ENCODE measurements at regions not wholly inside any gene's neighbourhood (a gene's known extent, or its start where the extent isn't known, plus 50 kb on each side); places are given as distances from the start of the nearest gene placed in this dataset.

DNA sequence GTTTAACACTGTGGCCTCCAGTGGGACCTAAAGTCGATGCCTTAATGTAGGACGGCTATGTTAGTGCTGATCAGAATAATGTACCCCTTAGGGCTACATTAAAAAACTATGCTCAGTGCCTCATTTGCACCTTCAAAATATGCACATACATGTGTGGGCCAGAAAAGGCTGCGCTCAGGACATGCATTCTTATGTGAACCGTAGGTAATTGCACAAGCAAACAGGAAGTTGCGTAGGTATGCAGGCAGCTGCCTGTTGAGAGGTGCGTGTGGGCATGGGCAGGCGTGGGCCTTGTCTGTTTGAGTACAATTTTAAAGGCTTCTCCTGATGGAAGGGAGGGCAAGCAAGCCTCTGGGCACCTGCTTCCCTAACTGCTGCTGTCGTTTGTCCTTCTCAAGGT, 116.2 kb upstream of the JAG1 start:
- peak overlapping the region in 2 of 3 experiments; percentile 2 to 18; a peak in 2 of 6 replicates for H3K4me3 ChIP-seq (replicated peaks in 1 of 3; ENCODE audit: insufficient read depth in 1 of 3, low read depth in 2 of 3, low read length in 3 of 3)
- H3K27ac ChIP-seq (ENCODE audit: extremely low read length, insufficient read depth, low read length): no peak overlapping the region
- DNase-seq (ENCODE audit: low spot score): peak; percentile 49
- ChIA-PET POLR2A (interaction anchor here (1.2 kb wide), 1 partner anchor 116 kb away, joined by 6 read pairs; the partner anchor contains the start of gene JAG1), CTCF (ENCODE audit: low intra/inter-chr PET ratio, low total read pairs) (no interaction called here)
- H3K79me2 ChIP-seq (ENCODE audit: insufficient read depth, low read length): no peaks in the 10 kb centered on the region
- H3K36me3 ChIP-seq (replicated peaks in 1 of 2; ENCODE audit: control insufficient read depth in 1 of 2, insufficient read depth in 2 of 2, low read length in 2 of 2): no peaks in the 10 kb centered on the region
- WGBS (ENCODE audit: low lambda C conversion rate): 42% methylated on average over 8 of the region's 8 CpGs
- no peak overlapping the region for H3K9ac ChIP-seq (ENCODE audit: insufficient read depth, low read depth, low read length)
- H3K27me3 ChIP-seq (ENCODE audit: control insufficient read depth in 1 of 2, insufficient read depth in 2 of 2, low read length in 2 of 2): peaks cover 6 to 24% of the 10 kb centered on the region in 2 experiments
- BruUV-seq (replicated peaks): no TSS peak
- in situ Hi-C loops (cut with HindIII; ENCODE audit: extremely low pct_ligation_motif_present, low pct_unique_long_range_greater_than_20kb): no loop called here
- peak overlapping the region; percentile 56 for H3K4me2 ChIP-seq (ENCODE audit: low read depth, low read length)
- H2AFZ ChIP-seq (ENCODE audit: low read length): peak overlapping the region; percentile 62
- intact Hi-C loops (cut with micrococcal nuclease; ENCODE audit: unreplicated experiment): no loop called here
- ATAC-seq: peak; percentile 81
- no peaks in the 10 kb centered on the region for H3K9me3 ChIP-seq (ENCODE audit: low read length)
- H3K4me1 ChIP-seq (ENCODE audit: insufficient read depth, low read length): peaks cover 16% of the 10 kb centered on the region
- FAIRE-seq: no peak
- no peaks in the 10 kb centered on the region for H4K20me1 ChIP-seq (ENCODE audit: insufficient read depth, low read length)
- TF ChIP-seq GABPB1 (CRISPR knock-in tag; IDR thresholded peaks at IDR 0.05) (peak; percentile 91), ZNF644 (CRISPR knock-in tag; IDR thresholded peaks at IDR 0.05; ENCODE audit: low read depth) (peak; percentile 55; the same call in 1 of the 2 replicates), CREB1 (IDR thresholded peaks at IDR 0.05) (no peak), CREB1 (CRISPR knock-in tag; IDR thresholded peaks at IDR 0.05) (peak; percentile 88), SOX5 (CRISPR knock-in tag; IDR thresholded peaks at IDR 0.05; ENCODE audit: borderline replicate concordance) (peak; percentile 6; the same call in 1 of the 2 replicates), TRIM24 (CRISPR knock-in tag; IDR thresholded peaks at IDR 0.05) (0 out of 2 replicates have a peak, but pooled peaks have one; percentile 46), NRL (CRISPR knock-in tag; IDR thresholded peaks at IDR 0.05; ENCODE audit: borderline replicate concordance) (no peak), ZNF264 (CRISPR knock-in tag; IDR thresholded peaks at IDR 0.05) (no peak), RAD21 (CRISPR knock-in tag; IDR thresholded peaks at IDR 0.05) (peak; percentile 12; the same call in 1 of the 2 replicates), ZNF430 (CRISPR knock-in tag; IDR thresholded peaks at IDR 0.05) (no peak)
- TF ChIP-seq, protein P1, sequence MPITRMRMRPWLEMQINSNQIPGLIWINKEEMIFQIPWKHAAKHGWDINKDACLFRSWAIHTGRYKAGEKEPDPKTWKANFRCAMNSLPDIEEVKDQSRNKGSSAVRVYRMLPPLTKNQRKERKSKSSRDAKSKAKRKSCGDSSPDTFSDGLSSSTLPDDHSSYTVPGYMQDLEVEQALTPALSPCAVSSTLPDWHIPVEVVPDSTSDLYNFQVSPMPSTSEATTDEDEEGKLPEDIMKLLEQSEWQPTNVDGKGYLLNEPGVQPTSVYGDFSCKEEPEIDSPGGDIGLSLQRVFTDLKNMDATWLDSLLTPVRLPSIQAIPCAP (CRISPR knock-in tag; IDR thresholded peaks at IDR 0.05; ENCODE audit: low read depth): no peak
- TF ChIP-seq, protein P2, sequence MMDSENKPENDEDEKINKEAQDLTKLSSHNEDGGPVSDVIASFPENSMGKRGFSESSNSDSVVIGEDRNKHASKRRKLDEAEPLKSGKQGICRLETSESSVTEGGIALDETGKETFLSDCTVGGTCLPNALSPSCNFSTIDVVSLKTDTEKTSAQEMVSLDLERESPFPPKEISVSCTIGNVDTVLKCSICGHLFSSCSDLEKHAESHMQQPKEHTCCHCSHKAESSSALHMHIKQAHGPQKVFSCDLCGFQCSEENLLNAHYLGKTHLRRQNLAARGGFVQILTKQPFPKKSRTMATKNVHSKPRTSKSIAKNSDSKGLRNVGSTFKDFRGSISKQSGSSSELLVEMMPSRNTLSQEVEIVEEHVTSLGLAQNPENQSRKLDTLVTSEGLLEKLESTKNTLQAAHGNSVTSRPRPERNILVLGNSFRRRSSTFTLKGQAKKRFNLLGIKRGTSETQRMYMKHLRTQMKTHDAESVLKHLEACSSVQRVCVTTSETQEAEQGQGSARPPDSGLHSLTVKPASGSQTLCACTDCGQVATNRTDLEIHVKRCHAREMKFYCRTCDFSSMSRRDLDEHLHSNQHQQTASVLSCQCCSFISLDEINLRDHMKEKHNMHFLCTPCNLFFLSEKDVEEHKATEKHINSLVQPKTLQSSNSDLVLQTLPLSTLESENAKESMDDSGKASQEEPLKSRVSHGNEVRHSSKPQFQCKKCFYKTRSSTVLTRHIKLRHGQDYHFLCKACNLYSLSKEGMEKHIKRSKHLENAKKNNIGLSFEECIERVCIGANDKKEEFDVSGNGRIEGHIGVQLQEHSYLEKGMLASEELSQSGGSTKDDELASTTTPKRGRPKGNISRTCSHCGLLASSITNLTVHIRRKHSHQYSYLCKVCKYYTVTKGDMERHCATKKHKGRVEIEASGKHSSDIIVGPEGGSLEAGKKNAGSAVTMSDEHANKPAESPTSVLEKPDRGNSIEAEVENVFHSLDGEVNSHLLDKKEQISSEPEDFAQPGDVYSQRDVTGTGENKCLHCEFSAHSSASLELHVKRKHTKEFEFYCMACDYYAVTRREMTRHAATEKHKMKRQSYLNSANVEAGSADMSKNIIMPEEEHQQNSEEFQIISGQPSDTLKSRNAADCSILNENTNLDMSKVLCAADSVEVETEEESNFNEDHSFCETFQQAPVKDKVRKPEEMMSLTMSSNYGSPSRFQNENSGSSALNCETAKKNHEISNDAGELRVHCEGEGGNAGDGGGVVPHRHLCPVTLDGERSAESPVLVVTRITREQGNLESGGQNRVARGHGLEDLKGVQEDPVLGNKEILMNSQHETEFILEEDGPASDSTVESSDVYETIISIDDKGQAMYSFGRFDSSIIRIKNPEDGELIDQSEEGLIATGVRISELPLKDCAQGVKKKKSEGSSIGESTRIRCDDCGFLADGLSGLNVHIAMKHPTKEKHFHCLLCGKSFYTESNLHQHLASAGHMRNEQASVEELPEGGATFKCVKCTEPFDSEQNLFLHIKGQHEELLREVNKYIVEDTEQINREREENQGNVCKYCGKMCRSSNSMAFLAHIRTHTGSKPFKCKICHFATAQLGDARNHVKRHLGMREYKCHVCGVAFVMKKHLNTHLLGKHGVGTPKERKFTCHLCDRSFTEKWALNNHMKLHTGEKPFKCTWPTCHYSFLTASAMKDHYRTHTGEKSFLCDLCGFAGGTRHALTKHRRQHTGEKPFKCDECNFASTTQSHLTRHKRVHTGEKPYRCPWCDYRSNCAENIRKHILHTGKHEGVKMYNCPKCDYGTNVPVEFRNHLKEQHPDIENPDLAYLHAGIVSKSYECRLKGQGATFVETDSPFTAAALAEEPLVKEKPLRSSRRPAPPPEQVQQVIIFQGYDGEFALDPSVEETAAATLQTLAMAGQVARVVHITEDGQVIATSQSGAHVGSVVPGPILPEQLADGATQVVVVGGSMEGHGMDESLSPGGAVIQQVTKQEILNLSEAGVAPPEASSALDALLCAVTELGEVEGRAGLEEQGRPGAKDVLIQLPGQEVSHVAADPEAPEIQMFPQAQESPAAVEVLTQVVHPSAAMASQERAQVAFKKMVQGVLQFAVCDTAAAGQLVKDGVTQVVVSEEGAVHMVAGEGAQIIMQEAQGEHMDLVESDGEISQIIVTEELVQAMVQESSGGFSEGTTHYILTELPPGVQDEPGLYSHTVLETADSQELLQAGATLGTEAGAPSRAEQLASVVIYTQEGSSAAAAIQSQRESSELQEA (CRISPR knock-in tag; IDR thresholded peaks at IDR 0.05; ENCODE audit: not compliant biosample characterization): no peak
- TF ChIP-seq, protein P3, sequence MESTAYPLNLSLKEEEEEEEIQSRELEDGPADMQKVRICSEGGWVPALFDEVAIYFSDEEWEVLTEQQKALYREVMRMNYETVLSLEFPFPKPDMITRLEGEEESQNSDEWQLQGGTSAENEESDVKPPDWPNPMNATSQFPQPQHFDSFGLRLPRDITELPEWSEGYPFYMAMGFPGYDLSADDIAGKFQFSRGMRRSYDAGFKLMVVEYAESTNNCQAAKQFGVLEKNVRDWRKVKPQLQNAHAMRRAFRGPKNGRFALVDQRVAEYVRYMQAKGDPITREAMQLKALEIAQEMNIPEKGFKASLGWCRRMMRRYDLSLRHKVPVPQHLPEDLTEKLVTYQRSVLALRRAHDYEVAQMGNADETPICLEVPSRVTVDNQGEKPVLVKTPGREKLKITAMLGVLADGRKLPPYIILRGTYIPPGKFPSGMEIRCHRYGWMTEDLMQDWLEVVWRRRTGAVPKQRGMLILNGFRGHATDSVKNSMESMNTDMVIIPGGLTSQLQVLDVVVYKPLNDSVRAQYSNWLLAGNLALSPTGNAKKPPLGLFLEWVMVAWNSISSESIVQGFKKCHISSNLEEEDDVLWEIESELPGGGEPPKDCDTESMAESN (CRISPR knock-in tag; conservative IDR thresholded peaks at IDR 0.05): no peak
